Activated gamma-delta T cell treated with anti-CD3 and anti-CD28 coated beads, Interleukin-2, amount 50 U/mL, for 16 hours (primary cell): ENCODE measurements at regions not wholly inside any gene's neighbourhood (a gene's known extent, or its start where the extent isn't known, plus 50 kb on each side); places are given as distances from the start of the nearest gene placed in this dataset.
"Not testable (repeated sequence)": the region's sequence is repeated elsewhere in the genome, so short reads cannot be mapped to it uniquely, and the experiment has no call there.

Experiments
- DNase-seq: peaks from one replicate; pipeline ENCODE4 v3.0.0-alpha.2; 2020; ENCODE audit warnings: low read depth

GRCh38 chr4:57234252-57234775 lies 124.1 kb upstream of the IGFBP7 start:
- no peak for DNase-seq

DNA sequence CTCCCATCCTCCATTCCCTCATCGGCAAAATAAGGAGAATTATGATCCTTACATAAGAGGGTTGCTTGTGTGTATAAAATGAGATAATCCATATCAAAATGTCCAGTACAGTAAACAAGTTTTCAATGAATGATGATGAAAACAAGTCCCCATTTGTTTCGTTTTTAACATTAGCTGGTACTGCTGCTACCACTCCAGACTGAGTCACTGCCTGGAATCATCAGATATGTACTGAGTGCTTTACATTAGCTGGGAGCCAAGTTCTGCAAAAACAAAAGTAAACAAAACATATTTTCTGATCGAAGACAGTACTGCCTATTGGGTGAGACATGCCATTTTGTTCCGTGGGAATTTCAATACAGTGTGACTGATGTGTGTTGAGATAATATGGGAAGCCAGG lies 123.2 kb upstream of the IGFBP7 start:
- DNase-seq: no peak

DNA sequence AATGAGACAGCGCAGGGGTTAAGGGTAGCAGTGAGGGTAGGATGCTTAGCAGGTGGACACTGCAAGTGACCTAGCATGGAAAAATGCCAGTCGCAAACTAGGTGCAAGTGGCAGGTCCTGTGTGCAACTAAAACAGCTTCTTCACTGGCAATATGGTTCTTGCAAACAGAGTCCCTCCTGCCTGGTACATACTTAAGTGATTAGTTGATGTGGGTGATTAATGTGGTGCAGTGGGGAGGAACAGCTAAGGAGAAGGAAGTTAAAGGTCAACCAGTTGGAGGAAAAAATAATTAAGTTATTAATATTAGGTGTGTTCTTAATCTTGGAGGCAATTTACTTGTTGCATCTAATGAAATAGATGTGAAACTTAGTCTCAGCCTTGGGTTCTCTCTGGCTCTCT lies 121.6 kb upstream of the IGFBP7 start:
- DNase-seq: no peak

DNA sequence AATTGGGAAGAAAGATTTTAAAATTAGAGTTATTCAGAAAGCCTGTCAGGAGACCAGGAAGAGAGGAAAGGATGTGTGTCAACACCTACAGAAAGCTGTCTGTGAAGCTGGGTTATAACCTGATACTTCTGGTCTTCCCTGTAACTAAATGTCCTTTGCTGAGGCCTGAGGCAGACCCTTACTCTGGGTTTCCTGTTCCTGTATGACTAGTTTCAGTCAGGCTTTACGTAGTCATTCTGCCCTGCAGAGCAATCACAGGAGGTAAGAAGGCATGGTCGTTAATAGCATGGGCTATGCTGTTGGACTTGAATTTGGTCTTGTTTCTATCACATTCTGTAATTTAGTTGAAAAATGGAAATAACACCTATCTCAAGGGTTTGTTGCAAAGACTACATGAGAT lies 110.5 kb upstream of the IGFBP7 start:
- no peak for DNase-seq

GRCh38 chr4:57220172-57220571 lies 110.0 kb upstream of the IGFBP7 start:
- no peak for DNase-seq

DNA sequence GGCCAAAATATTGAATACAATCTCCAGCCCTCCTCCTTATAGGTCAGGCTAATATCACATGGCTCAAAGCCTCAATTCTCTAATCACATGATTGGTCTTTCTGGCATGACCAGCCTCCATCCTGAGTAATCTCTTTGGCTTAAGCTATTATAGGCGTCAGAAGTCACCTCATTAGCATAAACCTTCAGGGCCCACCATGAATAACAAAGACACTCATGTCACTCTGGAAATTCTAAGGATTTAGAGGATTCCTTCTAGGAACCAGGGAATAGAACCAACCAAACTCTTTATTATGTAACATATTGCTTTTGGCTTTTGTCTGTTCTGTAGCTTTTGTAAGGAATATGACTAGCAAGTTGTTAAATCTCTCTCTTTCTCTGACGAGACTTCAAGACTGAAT lies 109.2 kb upstream of the IGFBP7 start:
- no peak for DNase-seq

DNA sequence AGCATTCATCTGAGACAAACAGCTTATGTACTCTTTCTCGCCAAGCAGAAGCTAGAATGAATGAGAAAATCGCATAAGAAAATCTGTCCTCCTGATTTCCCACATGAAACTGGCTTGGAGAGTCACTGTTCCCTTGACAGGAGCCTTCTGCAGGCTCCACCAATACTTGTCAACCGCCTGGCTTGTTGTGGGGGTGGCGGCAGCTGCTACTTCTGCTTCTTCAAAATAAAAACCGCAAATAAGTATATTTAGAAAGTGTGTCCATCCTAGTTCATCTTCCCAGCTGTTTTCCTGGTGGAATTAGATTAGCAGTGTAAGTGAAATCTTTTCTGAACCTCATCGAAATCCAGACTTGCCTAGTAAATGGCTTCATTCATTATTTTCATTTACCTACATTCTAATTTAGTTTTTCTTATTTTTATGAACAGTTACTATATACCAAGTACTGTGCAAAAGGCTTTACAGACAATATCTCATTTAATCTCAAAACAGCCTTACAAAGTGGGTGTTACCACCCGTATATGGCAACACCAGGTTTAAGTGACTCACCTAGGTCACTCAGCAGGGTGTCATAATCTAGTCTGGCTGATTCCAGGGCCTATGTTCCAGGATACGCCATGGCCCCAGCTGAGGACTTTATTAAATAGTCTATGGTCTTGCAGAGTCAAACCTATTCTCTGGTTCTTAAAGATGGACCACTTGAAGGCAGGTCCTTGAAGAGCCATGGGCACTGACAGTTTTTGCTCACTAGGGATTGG lies 104.6 kb upstream of the IGFBP7 start:
- no peak for DNase-seq

DNA sequence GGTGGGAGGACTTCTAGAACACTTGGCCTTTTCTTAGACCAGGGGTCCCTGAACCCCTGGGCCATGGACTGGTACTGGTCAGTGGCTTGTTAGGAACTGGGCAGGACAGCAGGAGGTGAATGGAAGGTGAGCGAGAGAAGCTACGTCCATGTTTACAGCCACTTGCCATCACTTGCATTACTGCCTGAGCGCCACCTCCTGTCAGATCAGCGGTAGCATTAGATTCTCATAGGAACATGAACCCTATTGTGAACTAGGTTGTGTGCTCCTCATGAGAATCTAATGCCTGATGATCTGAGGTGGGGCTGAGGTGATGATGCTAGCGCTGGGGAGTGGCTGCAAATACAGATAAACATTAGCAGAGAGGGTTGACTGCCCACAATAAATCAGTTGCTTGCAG lies 100.9 kb upstream of the IGFBP7 start:
- DNase-seq: no peak

GRCh38 chr4:57206172-57206571 lies 96.0 kb upstream of the IGFBP7 start:
- no peak for DNase-seq

GRCh38 chr4:57205580-57205979 lies 95.4 kb upstream of the IGFBP7 start:
- DNase-seq: no peak

DNA sequence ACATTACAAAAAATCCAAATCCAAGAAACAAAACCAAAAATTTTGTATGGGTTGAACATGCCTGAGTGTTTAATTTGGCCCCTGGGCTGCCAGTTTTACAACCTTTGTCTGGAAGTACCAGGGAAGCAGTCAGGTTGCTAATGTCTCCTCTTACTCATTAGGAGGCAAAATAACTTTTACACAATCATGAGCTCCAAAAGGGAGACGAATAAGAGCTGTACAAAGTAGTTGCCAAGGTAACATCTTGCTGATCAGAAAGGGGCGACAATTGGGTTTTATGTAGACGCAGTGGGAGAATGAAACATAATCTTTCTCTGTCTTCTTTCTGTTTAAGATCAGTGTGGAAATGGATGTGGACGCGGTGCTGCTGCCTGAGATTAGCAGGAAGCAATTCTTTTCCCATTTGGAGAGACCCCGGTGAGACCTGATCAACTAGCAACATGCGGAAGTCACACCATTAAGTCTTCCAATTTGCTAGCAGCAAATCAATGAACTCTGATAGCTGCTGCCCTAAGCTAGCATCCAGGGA lies 90.7 kb upstream of the IGFBP7 start:
- DNase-seq: no peak

DNA sequence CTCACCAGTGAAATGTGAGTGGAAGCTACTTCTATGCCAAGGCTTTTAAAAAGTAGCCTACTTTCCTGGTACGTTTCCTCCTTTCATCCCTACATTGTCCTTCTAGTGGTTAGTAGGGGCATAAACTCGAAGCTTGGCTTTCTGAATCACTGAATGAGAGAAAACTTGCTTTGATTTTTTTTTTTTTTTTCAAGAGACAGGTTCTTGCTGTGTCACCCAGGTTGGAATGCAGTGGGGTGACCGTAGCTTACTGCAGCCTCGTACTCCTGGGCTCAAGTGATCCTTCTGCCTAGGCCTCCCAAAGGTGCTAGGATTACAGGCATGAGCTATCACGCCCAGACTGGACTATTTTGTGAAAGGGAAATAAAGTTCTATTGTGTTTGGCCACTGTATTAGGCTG lies 89.1 kb upstream of the IGFBP7 start:
- no peak for DNase-seq

- no peak for DNase-seq
Observed at GRCh38 chr4:57195622-57196021, 85.4 kb upstream of the IGFBP7 start.

DNA sequence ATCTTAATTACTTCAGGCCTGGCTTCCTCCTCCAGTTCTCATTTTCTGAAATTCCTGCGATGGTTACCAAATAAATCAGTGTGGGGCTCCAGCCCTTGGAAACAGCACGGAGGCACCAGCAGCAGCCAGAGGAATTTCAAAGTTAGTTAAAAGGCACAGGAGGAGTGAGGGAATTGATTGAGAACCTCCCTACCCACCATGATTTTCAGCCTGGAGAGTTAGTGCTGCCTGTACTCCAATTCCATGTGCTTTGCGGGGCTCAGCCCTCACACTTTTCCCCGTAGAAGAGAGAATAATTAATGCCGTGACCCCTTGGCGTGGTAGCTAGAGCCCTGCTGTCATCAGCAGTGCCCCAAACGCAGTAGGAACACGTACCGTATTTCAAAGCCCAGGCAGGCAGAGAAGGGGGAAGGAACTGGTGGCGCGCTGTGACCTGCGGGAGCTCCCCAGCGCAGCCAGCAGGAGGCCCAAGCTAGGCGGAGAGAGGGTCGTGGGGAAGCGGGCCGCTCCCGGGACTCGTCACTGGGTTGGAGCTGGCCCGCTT lies 84.0 kb upstream of the IGFBP7 start:
- DNase-seq: no peak

GRCh38 chr4:57193209-57193810 lies 83.1 kb upstream of the IGFBP7 start:
- DNase-seq: no peak

DNA sequence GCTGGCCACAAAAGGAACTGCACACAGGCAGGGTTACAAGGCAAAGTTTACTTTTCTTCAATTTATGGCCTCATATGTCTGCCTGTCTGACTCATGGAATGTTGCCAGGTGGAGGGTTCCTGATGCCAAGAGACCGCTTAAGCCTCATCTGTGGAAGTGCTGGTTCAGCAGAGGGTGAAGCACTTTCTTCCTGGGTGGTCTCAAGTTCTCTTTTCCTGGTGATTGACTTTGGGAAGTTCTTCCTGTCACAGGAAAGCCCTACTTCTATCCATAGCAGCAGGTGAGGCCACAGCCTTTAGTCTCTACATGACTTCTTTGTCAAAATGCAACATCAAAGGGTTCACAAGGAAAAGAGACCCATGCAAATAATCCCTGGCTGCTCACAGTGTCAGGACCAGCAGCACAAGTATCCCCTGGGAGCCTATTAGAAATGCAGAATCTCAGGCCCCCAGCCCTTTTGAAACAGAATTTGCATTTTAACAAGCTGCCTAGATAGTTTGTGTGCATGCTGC lies 81.4 kb upstream of the IGFBP7 start:
- DNase-seq: no peak

DNA sequence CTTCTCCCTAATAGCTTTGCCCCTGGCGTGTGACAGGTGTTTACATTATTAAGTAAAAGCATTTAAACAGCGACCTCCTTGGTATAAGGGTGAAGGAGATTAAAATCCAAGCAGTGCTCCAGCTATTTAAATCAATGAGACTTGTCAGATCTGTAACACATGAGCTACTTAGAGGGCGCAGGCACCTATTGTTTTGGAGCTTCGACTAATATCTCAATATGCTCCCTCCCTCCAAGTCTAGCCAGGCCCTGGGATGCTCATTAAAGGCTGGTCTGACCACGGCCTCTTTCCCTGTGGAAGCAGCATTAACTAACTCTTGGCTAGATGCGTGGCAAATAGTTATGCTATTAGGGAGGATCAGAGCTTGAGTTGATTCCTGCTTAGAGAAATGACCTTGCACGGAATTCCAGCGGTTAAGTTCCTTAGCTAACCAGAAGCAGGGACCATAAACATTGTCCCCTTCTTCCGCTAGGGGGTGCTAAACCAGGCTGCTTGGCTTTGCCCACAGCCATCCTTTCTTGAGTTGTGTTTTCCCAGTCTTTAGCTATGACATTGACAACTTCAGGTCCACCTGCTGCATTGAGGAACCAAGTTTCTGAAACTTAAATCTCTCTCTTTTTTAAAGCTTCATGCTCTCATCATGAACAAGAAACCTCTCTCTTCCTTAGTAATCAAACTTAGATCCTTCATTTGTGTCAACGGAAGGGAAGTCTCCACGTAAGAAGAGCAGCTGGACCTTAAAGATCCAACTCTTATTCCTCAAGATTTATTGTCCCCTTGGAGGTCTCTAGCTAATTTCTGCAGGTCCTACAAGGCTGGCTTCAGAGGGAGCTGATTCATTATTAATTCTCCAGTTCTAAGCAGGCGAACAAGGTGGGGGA lies 80.7 kb upstream of the IGFBP7 start:
- no peak for DNase-seq

GRCh38 chr4:57187246-57187645 lies 77.1 kb upstream of the IGFBP7 start:
- DNase-seq: no peak

GRCh38 chr4:57184378-57185029 lies 74.3 kb upstream of the IGFBP7 start:
- no peak for DNase-seq

DNA sequence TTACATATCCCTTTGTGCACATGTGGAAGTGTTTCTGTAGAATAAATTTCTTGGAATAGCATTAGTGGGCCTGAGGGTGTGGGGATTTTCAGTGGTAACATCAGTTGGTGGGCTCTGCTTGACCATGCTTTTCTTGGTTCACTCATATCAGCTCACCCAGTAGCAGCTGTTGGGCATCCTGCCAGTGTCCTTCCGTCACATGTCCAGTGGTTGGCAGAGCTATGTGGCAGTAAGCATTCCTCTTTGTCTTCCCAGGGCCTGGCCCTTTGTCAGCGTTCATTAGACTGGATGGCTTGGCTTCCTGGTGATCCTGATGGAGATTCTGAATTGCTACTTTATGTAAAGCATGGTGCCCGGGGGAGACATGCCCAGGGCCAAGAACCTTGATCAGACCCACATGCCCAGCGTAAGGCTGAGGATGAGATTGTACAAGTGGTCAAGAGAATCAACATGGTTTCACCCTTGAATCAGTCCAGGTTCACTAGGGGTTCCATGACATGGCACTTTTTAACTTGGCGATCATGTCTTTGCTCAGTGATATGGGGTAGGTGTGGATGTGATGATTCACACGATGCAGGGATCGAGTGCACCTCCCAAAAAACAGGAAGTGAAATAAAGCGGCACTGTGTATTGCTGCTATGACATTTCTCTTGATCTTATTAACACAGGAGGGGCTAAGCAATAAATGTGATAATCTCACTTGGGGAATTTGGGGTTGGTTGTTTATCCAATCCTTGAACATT lies 72.1 kb upstream of the IGFBP7 start:
- DNase-seq: no peak

- not testable (repeated sequence) for DNase-seq
Observed at GRCh38 chr4:57173136-57173535, 63.0 kb upstream of the IGFBP7 start.
